NCI-H526 treated with DMSO at 0.1 percent for 48 hours (cell line): ENCODE measurements at regions not wholly inside any gene's neighbourhood (a gene's known extent, or its start where the extent isn't known, plus 50 kb on each side); places are given as distances from the start of the nearest gene placed in this dataset.
A peak's percentile ranks its signal among the peaks of the same experiment; 100 is the strongest.

Experiments used
- DNase-seq: peaks from one replicate; lab custom pipeline; 2025; lab: John Stamatoyannopoulos, UW

DNA sequence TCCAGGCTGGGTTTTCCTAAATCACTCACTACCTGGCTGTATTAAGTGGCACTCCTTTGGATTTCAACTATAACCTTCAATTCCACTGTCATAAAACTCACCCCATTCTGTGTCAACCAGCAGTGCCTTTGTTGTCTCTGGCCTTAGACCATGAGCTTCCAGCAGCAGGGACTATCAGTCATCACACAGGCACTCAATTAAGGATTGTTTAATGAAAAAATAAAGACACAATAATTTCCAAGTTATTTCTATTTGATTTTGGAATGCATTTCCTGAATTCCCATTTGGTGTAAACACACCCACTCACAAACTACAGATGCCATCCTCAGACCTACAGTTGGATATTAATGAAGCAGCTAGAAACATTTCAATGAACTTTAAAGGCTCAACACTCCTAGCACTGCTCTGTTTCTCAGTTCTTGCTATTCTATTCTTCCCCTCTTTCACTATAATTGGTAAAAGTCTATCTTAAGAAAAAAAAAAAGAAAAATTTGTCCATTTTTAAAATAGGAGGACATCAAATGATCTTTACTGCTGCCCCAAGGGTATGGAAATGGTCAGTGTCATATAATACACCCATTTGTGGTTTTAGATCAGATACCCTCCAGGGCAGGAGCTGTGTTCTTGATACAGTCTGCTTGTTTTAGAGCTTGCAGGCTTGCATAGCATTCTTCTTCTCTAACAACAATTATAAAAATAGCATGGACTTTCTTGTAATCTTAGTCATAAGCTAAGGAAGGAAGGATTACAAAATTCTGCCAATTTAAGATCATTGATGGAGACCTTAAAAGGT, 156.4 kb downstream of the PTGER3 start:
- no peak for DNase-seq

DNA sequence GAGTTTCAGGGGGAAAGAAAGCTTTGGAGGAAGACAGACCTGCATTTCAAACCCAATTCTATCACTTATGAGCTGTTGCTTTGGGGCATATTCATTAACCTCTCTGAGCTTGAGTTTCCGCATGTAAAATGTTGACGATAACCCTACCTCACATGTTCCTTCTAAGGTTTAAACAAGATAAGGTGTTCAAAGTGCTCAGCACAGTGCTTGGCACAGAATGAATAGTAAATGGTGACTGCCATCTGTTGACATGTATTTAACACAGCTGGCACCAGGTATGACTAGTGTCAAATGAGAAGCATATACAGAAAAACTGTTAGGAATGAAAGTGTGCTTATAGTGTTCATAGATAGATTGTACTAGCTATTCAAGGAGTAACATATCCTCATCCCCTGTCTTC, 155.5 kb downstream of the PTGER3 start:
- no peak for DNase-seq

DNA sequence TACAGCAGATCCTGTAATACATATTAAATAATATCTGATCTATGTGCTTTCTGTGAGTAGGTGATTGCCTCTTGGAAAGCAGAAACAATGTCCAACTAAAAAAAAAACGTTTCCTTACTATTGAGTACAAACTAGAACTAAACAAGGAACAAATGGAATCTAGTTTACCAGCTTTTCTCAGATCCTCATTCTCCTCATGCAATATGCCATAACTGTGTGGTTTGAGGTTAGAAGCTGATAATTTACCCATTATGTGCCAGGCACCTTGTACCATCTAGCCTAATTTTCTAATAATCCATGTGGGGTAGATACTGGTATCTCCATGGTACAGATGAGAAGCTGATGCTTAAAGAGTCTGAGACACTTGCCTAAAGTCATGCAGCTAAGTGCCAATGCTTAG, 154.7 kb downstream of the PTGER3 start:
- DNase-seq: no peak

DNA sequence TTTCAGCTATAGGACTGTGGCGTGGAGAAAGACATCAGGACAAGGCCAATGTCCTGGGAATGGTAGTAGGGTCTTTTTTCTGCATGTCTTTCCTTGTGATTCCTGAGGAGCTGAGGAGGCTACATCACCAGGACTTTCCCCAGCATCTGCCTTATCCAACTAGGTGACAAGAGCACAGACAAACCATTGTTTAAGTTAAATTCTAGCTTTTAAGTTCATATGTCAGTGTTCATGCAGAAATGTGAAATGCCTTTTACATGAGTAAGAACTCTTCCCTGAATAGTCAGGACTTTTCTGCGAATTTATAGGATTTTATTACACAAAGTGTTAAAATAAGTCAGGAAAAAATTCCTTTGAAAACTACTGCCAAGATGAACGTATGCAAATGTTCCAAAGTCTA, 154.2 kb downstream of the PTGER3 start:
- no peak for DNase-seq

DNA sequence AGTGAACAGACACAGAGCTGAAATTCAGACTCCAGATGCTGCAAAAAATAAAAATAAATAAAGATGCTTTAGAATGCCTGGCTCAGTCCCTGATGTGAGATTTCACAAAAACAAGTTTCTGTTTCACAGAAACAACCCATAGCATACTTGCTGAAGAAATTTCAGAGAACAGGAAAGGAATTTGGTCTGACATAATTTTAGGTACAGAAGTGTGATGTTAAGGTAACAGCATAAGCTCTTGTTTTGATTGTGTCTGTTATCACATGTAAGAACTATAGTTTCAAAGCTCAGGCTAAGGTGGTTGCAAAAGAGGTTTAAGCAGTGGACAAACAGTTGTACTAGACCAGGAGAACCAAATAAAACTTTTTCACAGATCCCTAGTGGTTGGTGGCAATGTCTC, 152.1 kb downstream of the PTGER3 start:
- DNase-seq: no peak

DNA sequence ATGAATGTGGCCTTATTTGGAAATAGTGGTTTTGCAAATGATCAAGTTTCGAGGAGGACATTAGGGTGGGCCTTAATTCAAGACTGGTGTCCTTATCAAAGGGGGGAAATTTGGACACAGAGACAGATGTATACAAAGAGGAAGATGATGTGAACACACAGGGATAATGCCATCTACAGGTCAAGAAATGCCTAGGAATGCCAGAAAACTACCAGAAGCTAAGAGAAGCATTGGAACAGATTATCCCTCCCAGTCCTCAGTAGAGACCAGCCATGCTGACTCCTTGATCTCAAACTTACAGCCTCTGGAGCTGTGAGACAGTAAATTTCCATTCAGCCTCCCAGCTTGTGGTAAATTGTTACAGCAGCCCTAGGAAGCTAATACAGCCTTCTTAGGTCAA, 151.4 kb downstream of the PTGER3 start:
- no peak for DNase-seq

DNA sequence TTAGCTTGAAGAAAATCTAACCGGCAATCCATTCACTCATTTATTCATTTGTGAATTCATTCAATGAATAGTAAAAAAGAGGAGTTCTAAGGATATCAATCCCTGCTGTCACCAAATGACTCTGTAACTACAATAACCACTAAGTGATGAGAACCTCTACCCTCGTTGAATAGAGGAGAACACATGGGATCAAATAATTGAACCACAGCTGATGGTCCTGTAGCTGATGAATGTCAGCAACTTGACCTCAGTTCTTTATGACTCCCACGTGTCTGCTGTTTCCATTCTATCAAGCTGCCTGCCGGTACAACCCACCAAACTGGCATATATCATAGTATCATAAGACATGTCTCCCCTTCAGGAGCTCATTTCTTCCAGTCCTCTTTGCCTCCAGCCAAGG, 150.3 kb downstream of the PTGER3 start:
- DNase-seq: no peak

DNA sequence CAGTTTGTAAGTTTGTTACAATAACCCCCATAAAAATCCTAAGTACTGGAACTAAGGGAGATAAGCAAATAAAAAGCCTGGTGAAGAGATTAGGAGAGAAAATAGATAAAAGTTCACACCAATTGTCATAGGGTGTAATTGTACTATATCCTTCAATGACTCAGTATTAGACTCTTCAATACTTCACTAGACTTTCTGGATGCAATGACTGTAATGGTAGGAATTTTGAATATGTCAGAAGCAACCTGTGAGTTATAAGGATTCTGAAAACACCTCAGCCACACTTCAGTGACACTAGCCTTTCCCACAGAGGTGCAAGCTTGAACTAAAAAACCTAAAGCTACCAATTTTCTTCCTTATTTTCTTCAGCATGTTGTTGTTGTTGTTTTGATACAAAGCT, 147.9 kb downstream of the PTGER3 start:
- no peak for DNase-seq

DNA sequence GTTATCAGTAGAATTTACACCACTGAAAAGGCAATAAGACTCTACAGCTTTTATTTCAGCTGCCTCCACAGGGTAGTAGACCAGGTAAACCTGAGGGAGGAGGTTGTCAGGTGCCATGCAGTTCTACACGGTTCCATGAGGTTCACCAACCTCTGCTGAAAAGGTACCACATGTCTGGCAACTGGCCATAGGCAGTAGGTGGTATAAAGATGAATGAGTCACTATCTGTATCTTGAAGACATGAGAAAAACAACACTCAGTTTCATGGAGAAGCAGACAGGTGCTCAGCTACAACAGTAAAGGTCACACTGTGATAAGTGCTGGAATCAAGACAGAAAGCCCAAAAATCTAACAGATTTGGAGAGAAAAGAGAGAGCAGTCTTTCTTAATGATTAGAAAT, 145.4 kb downstream of the PTGER3 start:
- DNase-seq: no peak

DNA sequence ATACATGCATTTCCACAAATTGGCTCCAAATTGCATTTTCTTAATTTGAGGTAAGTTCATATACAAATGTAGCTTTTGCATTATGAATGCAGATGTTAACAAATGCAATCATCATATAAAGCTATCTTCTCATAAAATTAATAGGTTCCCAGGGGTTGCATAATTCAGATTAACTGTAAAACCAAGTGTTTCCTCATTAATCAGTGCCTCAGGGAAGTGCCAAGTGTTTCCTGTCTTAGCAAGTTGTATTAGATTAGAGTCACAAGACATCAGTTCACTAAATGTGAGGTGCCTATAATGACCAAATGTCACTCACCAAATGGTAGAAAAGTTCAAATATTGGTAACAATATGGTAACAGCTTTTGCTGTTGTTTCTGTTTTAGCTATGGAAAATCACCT, 140.8 kb downstream of the PTGER3 start:
- DNase-seq: no peak

DNA sequence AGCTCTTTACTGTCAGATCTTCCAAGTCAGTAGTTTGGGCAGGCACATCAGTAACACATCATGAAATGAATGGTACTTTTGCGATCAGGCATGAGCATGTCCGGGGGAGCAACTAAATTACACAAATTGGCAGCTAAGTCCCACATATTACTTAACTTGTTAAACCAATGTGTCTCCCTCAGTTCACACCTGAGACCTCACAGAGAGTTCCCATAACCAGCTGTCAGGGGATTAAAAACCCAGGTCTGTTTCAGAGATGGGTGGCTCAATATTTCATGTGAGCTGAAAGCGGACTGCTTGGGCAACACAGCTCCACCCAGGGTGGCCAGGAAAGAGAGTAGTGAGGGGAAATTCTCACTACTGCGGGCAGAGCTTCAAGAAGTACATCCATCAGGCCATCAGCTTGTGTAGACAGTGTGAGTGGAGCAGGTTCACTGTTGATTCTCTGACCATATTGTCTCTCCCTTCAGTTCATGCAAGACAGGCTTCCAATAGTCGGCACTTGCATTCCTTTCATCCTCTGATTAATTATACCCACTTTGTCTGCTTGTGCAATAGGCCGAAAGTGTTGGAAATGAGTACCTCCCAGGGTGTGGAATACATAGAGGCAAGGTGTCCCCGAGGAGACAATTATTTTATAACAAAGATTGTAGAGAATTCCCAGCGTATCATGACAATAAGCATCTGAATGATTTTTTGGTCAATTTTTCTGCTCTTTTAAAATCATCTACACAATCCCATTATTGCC, 139.9 kb downstream of the PTGER3 start:
- DNase-seq: no peak

DNA sequence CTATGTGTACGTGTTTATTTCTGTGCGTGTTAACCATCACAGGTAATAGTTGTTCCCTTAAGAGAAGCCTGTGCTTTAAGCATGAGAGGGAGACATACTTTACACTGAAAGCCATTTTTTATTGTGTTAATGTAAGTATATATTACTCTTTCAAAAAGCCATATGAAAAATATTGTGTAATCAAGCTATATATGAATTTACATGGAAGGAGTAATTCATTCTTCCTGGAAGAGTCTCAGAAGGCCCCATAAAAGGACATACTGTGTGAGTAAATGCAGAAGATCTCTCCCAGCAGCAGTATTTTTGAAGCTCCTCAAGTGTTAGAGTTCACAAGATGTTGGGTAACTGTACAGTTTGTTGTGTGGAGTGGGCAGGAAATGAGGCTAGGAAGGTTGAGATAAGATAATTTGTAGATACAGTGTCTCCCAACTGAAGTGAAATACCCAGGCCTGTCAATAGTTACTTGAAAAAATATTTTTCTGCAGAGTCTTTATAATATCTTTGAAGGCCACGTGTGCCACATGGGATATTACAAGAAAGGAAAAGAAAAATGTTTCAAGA, 138.3 kb downstream of the PTGER3 start:
- DNase-seq: no peak

DNA sequence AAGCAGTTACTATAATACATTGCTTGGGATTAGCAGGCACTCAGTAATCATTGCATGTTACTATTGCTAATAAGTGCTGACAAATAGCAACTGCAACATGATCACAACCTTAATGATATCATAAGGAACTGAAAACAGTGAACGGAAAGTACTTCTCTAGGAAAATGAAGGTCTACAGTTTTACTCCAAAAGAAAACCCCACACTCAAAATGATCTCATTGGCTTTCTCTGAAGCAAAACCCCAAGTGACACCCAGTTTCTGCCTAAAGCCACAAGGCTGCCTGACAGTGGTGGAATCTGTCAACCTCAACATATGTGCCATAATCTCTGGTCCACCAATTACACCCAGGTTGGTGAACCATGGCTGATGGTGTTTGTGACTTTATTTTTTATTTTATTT, 137.6 kb downstream of the PTGER3 start:
- no peak for DNase-seq

DNA sequence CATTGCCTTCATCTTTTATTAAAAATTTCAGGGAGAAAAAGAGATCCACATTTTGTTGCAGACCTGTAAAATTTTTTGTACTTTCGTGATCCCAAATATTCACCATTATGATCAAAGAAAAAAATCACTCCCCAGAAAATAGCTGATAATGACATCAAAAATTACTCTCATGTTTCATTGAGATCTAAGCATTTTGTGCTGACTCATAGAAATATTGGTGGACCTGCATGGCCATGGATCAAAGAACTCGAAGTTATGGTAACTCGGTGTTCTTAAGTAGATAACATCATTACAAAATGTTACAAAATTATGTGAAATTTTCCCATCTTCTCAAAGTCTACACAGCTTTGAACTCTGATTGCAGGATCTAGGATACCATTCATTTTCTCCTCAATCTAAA, 135.8 kb downstream of the PTGER3 start:
- no peak for DNase-seq

DNA sequence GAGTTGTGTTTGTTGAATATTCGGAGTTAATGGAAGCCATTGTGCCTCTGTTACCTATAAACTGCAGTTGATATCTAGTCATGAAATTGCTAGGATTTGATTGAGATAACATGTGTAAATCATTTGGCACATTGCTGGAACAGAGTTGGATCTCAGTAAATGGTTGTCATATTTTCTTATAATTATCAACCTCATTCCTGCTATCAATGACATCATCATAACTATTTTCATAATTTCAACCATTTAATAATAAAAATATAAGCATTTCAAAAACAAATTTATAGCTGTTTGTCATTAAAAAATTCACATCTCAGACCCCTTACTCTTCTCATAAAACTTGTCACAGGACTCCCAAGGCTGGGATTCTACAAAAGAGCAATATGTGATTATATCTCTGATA, 133.4 kb downstream of the PTGER3 start:
- no peak for DNase-seq

DNA sequence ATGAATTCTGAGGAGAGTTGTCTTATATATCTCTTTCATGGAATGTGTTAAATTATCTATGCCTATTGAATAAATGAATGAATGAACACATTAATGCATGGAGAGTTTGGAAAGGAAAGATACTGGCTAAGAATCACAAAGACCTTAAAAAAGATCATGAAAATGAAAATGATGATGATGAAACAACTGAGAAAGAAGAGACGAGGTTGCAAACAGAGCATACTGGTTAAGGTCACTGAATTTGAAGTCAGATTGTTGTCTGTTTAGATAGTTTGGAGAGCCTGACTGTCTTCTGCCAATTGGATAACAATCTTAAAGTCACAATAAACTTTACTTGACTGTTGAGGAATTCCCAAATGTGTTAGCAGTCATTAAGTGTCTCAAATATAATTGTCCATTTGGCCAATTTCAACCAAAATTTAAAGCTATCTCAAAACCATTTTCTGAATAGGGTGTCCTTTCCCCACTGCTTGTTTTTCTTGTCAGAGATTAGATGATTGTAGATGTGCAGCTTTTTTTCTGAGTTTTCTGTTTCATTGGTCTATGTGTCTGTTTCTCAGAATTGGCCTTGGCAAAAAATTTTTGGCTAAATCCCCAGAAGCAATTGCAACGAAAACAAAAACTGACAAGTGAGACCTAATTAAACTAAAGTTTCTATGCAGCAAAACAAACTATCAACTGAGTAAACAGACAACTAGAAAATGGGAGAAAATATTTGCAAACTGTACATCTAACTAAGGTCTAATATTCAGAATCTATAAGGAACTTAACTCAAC, 132.2 kb downstream of the PTGER3 start:
- no peak for DNase-seq

DNA sequence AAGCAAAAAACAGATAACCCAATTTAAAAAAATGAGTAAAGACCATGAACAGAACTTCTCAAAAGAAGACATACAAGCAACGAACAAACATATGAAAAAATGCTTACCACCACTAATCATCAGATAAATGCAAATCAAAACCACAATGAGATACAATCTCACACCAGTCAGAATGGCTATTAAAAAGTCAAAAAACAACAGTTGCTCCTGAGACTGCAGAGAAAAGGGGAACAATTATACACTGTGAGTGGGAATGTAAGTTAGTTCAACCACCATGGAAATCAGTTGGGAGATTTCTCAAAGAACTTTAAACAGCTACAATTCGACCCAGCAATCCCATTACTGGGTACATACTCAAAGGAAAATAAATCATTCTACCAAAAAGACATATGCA, 131.6 kb downstream of the PTGER3 start:
- peak; percentile 3 for DNase-seq

DNA sequence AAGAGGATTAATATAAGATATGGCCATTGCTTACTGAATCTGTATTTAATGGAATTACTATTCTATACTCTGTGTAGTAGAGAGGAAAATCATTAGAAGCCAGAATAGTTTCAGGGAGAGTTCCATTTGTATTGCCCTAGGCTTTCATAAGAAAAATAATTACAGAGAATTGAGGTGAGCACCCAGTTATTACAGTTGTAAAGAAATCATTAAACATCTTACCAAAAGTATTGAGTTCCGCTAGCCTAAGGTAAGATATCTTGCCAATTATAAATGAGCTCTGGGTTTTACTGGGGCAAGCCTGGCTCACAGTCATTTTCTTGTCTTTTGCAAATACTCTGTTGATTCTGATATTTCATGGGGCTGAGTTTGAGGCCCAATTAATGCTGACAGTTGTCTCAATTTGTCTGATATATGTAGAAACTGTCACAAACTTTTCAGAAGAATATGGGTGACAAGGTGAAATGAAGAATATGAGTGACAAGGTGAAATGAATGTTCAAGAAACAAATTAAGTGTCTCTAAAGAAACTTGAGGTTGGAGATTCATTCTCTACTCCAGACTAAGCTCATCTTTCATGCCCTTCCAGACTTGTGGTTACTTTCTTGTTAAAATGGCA, 127.8 kb downstream of the PTGER3 start:
- DNase-seq: no peak
